ENCODE measurements at regions not wholly inside any gene's neighbourhood (a gene's known extent, or its start where the extent isn't known, plus 50 kb on each side); places are given as distances from the start of the nearest gene placed in this dataset.
"Not testable (repeated sequence)": the region's sequence is repeated elsewhere in the genome, so short reads cannot be mapped to it uniquely, and the experiment has no call there.

DNA sequence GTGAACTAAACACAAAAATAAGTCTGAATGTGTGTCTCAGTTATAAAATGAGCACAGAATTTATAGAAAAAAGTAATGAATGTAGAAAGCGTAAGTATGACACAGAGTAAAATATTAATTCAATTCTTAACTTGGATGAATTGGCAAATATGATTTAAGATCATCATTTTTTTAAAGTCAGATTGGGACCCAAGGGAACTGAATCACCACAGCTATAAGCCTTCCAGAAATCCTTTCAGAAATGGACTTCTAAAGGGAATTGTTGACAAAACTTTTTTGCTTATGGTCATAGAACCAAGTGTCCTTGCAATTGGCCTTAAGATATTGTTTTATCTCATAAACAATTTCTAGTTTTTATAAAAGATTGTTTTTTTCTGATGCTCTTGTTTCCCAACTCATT is 495.1 kb upstream of the DAB2 start:
- DNase-seq (ENCODE audit: low spot score), result no peak
- Mint-ChIP-seq H3K27ac (ENCODE audit: unreplicated experiment) (no peak overlapping the region), H3K9me3 (ENCODE audit: low read depth) (no peaks in the 10 kb centered on the region), H3K4me3 (ENCODE audit: unreplicated experiment) (no peak overlapping the region), H3K4me1 (ENCODE audit: low read depth) (no peaks in the 10 kb centered on the region), H3K27me3 (ENCODE audit: low read depth) (peaks cover 4% of the 10 kb centered on the region), H3K36me3 (ENCODE audit: low read depth) (peaks cover 1% of the 10 kb centered on the region)
- TF ChIP-seq, protein P1, sequence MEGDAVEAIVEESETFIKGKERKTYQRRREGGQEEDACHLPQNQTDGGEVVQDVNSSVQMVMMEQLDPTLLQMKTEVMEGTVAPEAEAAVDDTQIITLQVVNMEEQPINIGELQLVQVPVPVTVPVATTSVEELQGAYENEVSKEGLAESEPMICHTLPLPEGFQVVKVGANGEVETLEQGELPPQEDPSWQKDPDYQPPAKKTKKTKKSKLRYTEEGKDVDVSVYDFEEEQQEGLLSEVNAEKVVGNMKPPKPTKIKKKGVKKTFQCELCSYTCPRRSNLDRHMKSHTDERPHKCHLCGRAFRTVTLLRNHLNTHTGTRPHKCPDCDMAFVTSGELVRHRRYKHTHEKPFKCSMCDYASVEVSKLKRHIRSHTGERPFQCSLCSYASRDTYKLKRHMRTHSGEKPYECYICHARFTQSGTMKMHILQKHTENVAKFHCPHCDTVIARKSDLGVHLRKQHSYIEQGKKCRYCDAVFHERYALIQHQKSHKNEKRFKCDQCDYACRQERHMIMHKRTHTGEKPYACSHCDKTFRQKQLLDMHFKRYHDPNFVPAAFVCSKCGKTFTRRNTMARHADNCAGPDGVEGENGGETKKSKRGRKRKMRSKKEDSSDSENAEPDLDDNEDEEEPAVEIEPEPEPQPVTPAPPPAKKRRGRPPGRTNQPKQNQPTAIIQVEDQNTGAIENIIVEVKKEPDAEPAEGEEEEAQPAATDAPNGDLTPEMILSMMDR (IDR thresholded peaks at IDR 0.05), result no peak

GRCh38 chr5:39912906-39913305 is 488.1 kb upstream of the DAB2 start:
- Mint-ChIP-seq H3K27me3 (ENCODE audit: low read depth) (peaks cover 2% of the 10 kb centered on the region), H3K9me3 (ENCODE audit: low read depth) (peaks cover 10% of the 10 kb centered on the region), H3K4me1 (ENCODE audit: low read depth) (no peaks in the 10 kb centered on the region), H3K36me3 (ENCODE audit: low read depth) (peaks cover 5% of the 10 kb centered on the region), H3K27ac (ENCODE audit: unreplicated experiment) (no peak overlapping the region), H3K4me3 (ENCODE audit: unreplicated experiment) (no peak overlapping the region)
- DNase-seq (ENCODE audit: low spot score), result no peak
- TF ChIP-seq, protein P1 (IDR thresholded peaks at IDR 0.05), result no peak

DNA sequence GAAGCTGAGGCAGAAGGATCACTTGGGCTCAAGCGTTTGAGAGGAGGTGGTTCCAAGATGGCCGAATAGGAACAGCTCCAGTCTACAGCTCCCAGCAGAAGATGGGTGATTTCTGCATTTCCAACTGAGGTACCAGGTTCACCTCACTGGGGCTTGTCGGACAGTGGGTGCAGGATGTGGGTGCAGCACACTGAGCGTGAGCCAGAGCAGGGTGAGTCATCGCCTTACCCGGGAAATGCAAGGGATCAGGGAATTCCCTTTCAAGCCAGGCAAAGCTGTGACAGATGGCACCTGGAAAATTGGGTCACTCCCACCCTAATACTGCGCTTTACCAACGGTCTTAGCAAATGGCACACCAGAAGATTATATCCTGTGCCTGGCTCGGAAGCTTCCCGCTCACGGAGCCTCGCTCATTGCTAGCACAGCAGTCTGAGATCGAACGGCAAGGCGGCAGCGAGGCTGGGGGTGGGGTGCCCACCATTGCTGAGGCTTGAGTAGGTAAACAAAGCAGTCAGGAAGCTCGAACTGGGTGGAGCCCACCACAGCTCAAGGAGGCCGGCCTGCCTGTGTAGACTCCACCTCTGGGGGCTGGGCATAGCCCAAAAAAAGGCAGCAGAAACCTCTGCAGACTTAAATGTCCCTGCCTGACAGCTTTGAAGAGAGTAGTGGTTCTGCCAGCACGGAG is 482.6 kb upstream of the DAB2 start:
- H3K36me3 Mint-ChIP-seq (ENCODE audit: low read depth); H3K4me3 Mint-ChIP-seq (ENCODE audit: unreplicated experiment): not testable (repeated sequence)

DNA sequence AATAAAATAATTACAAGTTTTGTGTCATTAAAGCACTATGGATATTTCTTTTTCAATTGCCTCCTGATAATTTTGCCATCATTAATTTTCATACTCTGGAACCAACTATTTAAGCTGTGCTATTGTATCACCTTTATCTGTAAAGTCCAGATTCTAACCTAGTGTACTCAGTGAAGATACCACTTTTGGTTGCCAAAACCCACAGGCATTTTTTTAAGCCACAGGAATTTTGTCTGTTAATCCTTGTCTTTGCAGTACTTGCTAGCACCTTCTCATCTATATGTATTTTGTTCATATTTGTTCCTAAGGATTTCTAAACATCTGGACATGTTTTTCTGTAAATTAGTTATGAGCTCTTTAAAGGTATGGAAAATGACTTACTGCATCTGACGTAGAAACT is 481.4 kb upstream of the DAB2 start:
- DNase-seq (ENCODE audit: low spot score), result no peak
- Mint-ChIP-seq H3K27me3 (ENCODE audit: low read depth) (peaks cover 4% of the 10 kb centered on the region), H3K9me3 (ENCODE audit: low read depth) (peaks cover 10% of the 10 kb centered on the region), H3K27ac (ENCODE audit: unreplicated experiment) (no peak overlapping the region), H3K36me3 (ENCODE audit: low read depth) (peaks cover 5% of the 10 kb centered on the region), H3K4me3 (ENCODE audit: unreplicated experiment) (no peak overlapping the region), H3K4me1 (ENCODE audit: low read depth) (peaks cover 20% of the 10 kb centered on the region)
- TF ChIP-seq, protein P1 (IDR thresholded peaks at IDR 0.05), result no peak

More for the DNA sequence above, 482.6 kb upstream of the DAB2 start:
- Mint-ChIP-seq H3K9me3 (ENCODE audit: low read depth) (peaks cover 10% of the 10 kb centered on the region), H3K4me1 (ENCODE audit: low read depth) (peaks cover 20% of the 10 kb centered on the region)
- H3K27ac Mint-ChIP-seq (ENCODE audit: unreplicated experiment); H3K27me3 Mint-ChIP-seq (ENCODE audit: low read depth); DNase-seq (ENCODE audit: low spot score): not testable (repeated sequence)

GRCh38 chr5:39905356-39905755 is 480.6 kb upstream of the DAB2 start:
- Mint-ChIP-seq H3K4me3 (ENCODE audit: unreplicated experiment) (no peak overlapping the region), H3K4me1 (ENCODE audit: low read depth) (peaks cover 20% of the 10 kb centered on the region), H3K27ac (ENCODE audit: unreplicated experiment) (no peak overlapping the region), H3K9me3 (ENCODE audit: low read depth) (peaks cover 10% of the 10 kb centered on the region), H3K36me3 (ENCODE audit: low read depth) (peaks cover 6% of the 10 kb centered on the region), H3K27me3 (ENCODE audit: low read depth) (peaks cover 6% of the 10 kb centered on the region)
- TF ChIP-seq, protein P1 (IDR thresholded peaks at IDR 0.05), result no peak
- no peak for DNase-seq (ENCODE audit: low spot score)

DNA sequence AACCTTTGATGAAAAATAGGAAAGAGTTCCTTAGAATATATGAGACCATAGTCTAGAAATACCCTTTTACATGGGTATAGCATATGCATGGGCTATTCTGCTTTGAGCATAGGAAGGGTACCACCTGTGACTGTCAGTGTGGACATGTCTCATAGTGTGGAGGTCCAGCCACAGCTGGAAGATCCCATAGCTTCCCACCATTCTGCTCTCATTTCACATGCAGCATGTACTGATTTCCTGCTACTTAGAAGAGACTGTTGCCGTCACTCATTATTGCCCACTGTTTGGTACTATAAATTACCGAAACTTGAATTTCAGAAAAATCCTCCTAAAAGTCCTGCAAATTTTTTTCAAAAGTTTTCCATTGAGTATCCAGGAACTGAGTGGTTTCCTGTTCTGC is 477.8 kb upstream of the DAB2 start:
- no peak overlapping the region for H3K27ac Mint-ChIP-seq (ENCODE audit: unreplicated experiment)
- H3K9me3 Mint-ChIP-seq (ENCODE audit: low read depth), result peaks cover 4% of the 10 kb centered on the region
- H3K4me3 Mint-ChIP-seq (ENCODE audit: unreplicated experiment), result no peak overlapping the region
- DNase-seq (ENCODE audit: low spot score), result no peak
- H3K36me3 Mint-ChIP-seq (ENCODE audit: low read depth), result peaks cover 2% of the 10 kb centered on the region
- H3K27me3 Mint-ChIP-seq (ENCODE audit: low read depth), result peaks cover 10% of the 10 kb centered on the region
- H3K4me1 Mint-ChIP-seq (ENCODE audit: low read depth), result peaks cover 20% of the 10 kb centered on the region
- TF ChIP-seq, protein P1 (IDR thresholded peaks at IDR 0.05), result no peak
